RWPE2 (cell line): ENCODE measurements at regions not wholly inside any gene's neighbourhood (a gene's known extent, or its start where the extent isn't known, plus 50 kb on each side); places are given as distances from the start of the nearest gene placed in this dataset.

ENCODE experiments used
- ATAC-seq: fragments of 200-7000 bp; cut with Tn5 transposase; 3 replicates; pipeline ENCODE4 v1.9.1; 2021; ENCODE audit warnings: low read depth
- DNase-seq: peaks from one replicate; pipeline ENCODE4 v3.0.0-alpha.2; 2020; ENCODE audit warnings: low spot score
- H3K27ac ChIP-seq: fragments of 450-650 bp; 2 replicates; pipeline ENCODE4 v1.5.1; 2017; ENCODE audit warnings: mild to moderate bottlenecking; ENCODE audit not compliant: poor library complexity, severe bottlenecking
- H3K27me3 ChIP-seq: fragments of 250-450 bp; sonication (Bioruptor Pico); 2 replicates; pipeline ENCODE4 v1.5.1; 2021; ENCODE audit warnings: mild to moderate bottlenecking, moderate library complexity; ENCODE audit not compliant: insufficient read depth, poor library complexity, severe bottlenecking
- H3K36me3 ChIP-seq: fragments of 250-450 bp; sonication (Bioruptor Pico); 2 replicates; pipeline ENCODE4 v1.5.1; 2020; ENCODE audit warnings: low read depth, mild to moderate bottlenecking, moderate library complexity
- H3K4me1 ChIP-seq: fragments of 250-450 bp; sonication (Bioruptor Pico); 2 replicates; pipeline ENCODE4 v1.5.1; 2021; ENCODE audit warnings: mild to moderate bottlenecking, moderate library complexity; ENCODE audit not compliant: insufficient read depth, poor library complexity, severe bottlenecking
- H3K4me3 ChIP-seq: fragments of 250-450 bp; sonication (Bioruptor Pico); 2 replicates; pipeline ENCODE4 v1.5.1; 2021; ENCODE audit warnings: mild to moderate bottlenecking, moderate library complexity; ENCODE audit not compliant: severe bottlenecking
- H3K9me3 ChIP-seq: fragments of 250-450 bp; sonication (Bioruptor Pico); 2 replicates; pipeline ENCODE4 v1.5.1; 2021; ENCODE audit warnings: mild to moderate bottlenecking, moderate library complexity; ENCODE audit not compliant: severe bottlenecking
- CTCF ChIP-seq: fragments of 450-650 bp; IDR thresholded peaks from one replicate; pipeline ENCODE4 v1.5.1; 2017; ENCODE audit warnings: mild to moderate bottlenecking, moderate library complexity; ENCODE audit not compliant: poor library complexity, severe bottlenecking

- H3K9me3 ChIP-seq: peaks cover 2% of the 10 kb centered on the region
- no peak overlapping the region for H3K4me3 ChIP-seq
- no peak for DNase-seq
- no peak overlapping the region for H3K27ac ChIP-seq
- no peak for ATAC-seq
- TF ChIP-seq CTCF: no peak
- H3K36me3 ChIP-seq: no peaks in the 10 kb centered on the region
- no peaks in the 10 kb centered on the region for H3K27me3 ChIP-seq
- peaks cover 2% of the 10 kb centered on the region for H3K4me1 ChIP-seq
These were observed 207.3 kb upstream of the BMPER start for GRCh38 chr7:33698041-33698440.

GRCh38 chr7:33698692-33699128, 206.6 kb upstream of the BMPER start:
- Histone ChIP-seq H3K4me3 (no peak overlapping the region), H3K27me3 (no peaks in the 10 kb centered on the region), H3K4me1 (no peaks in the 10 kb centered on the region), H3K36me3 (no peaks in the 10 kb centered on the region), H3K27ac (no peak overlapping the region), H3K9me3 (peaks cover 2% of the 10 kb centered on the region)
- ATAC-seq (no peak), DNase-seq (no peak)
- TF ChIP-seq CTCF: no peak

- Histone ChIP-seq H3K9me3 (peaks cover 2% of the 10 kb centered on the region), H3K4me1 (no peaks in the 10 kb centered on the region), H3K27ac (no peak overlapping the region), H3K4me3 (no peak overlapping the region), H3K36me3 (no peaks in the 10 kb centered on the region), H3K27me3 (no peaks in the 10 kb centered on the region)
- TF ChIP-seq CTCF: no peak
- DNase-seq (no peak), ATAC-seq (no peak)
These were observed 205.1 kb upstream of the BMPER start for GRCh38 chr7:33700001-33700899.

- H3K27ac ChIP-seq: no peak overlapping the region
- H3K27me3 ChIP-seq: no peaks in the 10 kb centered on the region
- ATAC-seq (no peak), DNase-seq (no peak)
- no peaks in the 10 kb centered on the region for H3K36me3 ChIP-seq
- peaks cover 2% of the 10 kb centered on the region for H3K9me3 ChIP-seq
- no peaks in the 10 kb centered on the region for H3K4me1 ChIP-seq
- TF ChIP-seq CTCF: no peak
- H3K4me3 ChIP-seq: no peak overlapping the region
These were observed 204.1 kb upstream of the BMPER start for GRCh38 chr7:33701189-33701740.

- no peak for TF ChIP-seq CTCF
- Histone ChIP-seq H3K4me3 (no peak overlapping the region), H3K27me3 (no peaks in the 10 kb centered on the region), H3K9me3 (peaks cover 2% of the 10 kb centered on the region), H3K36me3 (no peaks in the 10 kb centered on the region), H3K4me1 (no peaks in the 10 kb centered on the region), H3K27ac (no peak overlapping the region)
- no peak for DNase-seq
- no peak for ATAC-seq
These were observed 203.4 kb upstream of the BMPER start for GRCh38 chr7:33701927-33702326.
